ENCODE measurements at regions not wholly inside any gene's neighbourhood (a gene's known extent, or its start where the extent isn't known, plus 50 kb on each side); places are given as distances from the start of the nearest gene placed in this dataset.

- no peak overlapping the region for H3K27ac ChIP-seq
- no peak for TF ChIP-seq CTCF (conservative IDR thresholded peaks at IDR 0.05)
Observed at GRCh38 chr7:10210000-10210399, 763.7 kb upstream of the PHF14 start.

- no peak for TF ChIP-seq CTCF (conservative IDR thresholded peaks at IDR 0.05)
- H3K27ac ChIP-seq, result no peak overlapping the region
Observed at GRCh38 chr7:10211016-10211415, 762.7 kb upstream of the PHF14 start.

GRCh38 chr7:10211861-10212260 lies 761.8 kb upstream of the PHF14 start:
- TF ChIP-seq CTCF (conservative IDR thresholded peaks at IDR 0.05), result no peak
- no peak overlapping the region for H3K27ac ChIP-seq

GRCh38 chr7:10212649-10213048 lies 761.0 kb upstream of the PHF14 start:
- no peak overlapping the region for H3K27ac ChIP-seq
- TF ChIP-seq CTCF (conservative IDR thresholded peaks at IDR 0.05), result no peak

GRCh38 chr7:10216462-10216861 lies 757.2 kb upstream of the PHF14 start:
- no peak for TF ChIP-seq CTCF (conservative IDR thresholded peaks at IDR 0.05)

GRCh38 chr7:10221084-10221483 lies 752.6 kb upstream of the PHF14 start:
- no peak overlapping the region for H3K27ac ChIP-seq
- TF ChIP-seq CTCF (conservative IDR thresholded peaks at IDR 0.05), result no peak

More at GRCh38 chr7:10216462-10216861, 757.2 kb upstream of the PHF14 start:
- no peak overlapping the region for H3K27ac ChIP-seq

DNA sequence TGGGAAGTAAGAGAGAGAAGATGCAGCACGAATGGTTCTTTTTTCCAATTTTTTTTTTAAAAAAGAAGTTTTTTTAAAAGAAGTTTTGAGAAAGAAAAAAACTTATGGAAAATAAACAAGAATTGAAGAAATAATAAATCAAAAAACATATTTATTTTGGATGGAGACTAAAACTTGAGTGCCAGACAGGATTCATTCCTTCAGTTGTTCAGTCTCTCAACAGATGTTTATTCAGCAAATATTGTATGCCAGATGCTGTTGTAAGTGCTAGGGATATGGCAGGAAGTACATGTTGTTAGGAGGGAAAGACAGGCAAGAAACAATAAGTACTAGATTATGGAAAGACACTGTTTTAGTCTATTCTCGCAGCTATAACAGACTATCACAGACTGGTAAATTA lies 750.7 kb upstream of the PHF14 start:
- no peak overlapping the region for H3K27ac ChIP-seq
- TF ChIP-seq CTCF (conservative IDR thresholded peaks at IDR 0.05), result no peak

GRCh38 chr7:10225275-10225674 lies 748.4 kb upstream of the PHF14 start:
- H3K27ac ChIP-seq, result no peak overlapping the region
- TF ChIP-seq CTCF (conservative IDR thresholded peaks at IDR 0.05), result no peak
